OCI-LY3 (cell line): ENCODE measurements at regions not wholly inside any gene's neighbourhood (a gene's known extent, or its start where the extent isn't known, plus 50 kb on each side); places are given as distances from the start of the nearest gene placed in this dataset.

Source experiments
- H2AFZ ChIP-seq: fragments of 200-600, 300-600 bp; shearing (Covaris generic); 2 replicates; pipeline ENCODE4 v1.6.0; 2014; ENCODE audit warnings: antibody characterized with exemption, low read depth, low read length
- H3K27ac ChIP-seq: fragments of 200-600, 300-600 bp; sonication (generic); 2 replicates; pipeline ENCODE4 v1.5.1; 2014; ENCODE audit warnings: mild to moderate bottlenecking, low read length, moderate library complexity, mixed read lengths
- H3K27me3 ChIP-seq: fragments of 200-600, 300-600 bp; sonication (generic); 2 replicates; pipeline ENCODE4 v1.6.1; 2014; ENCODE audit warnings: low read depth, low read length, mixed read lengths
- H3K36me3 ChIP-seq: fragments of 200-600, 300-600 bp; sonication (generic); replicated peaks from 2 replicates; pipeline ENCODE3; 2014; ENCODE audit warnings: low read depth, low read length, mixed read lengths
- H3K4me1 ChIP-seq: fragments of 300-600, 200-600 bp; sonication (generic); 2 replicates; pipeline ENCODE4 v1.6.1; 2014; ENCODE audit warnings: low read length, mixed read lengths
- H3K4me2 ChIP-seq: fragments of 200-600, 300-600 bp; sonication (generic); 2 replicates; pipeline ENCODE4 v1.6.1; 2014; ENCODE audit warnings: low read length, mixed read lengths
- H3K4me3 ChIP-seq: fragments of 300-600, 200-600 bp; sonication (generic); 2 replicates; pipeline ENCODE4 v1.5.1; 2014; ENCODE audit warnings: antibody characterized with exemption, mild to moderate bottlenecking, low read length, moderate library complexity
- H3K79me2 ChIP-seq: fragments of 300-600, 200-600 bp; shearing (Covaris generic); 2 replicates; pipeline ENCODE4 v1.6.1; 2014; ENCODE audit warnings: mild to moderate bottlenecking, low read length, mixed read lengths
- H3K9ac ChIP-seq: fragments of 300-600, 200-600 bp; shearing (Covaris generic); 2 replicates; pipeline ENCODE4 v1.6.0; 2014; ENCODE audit warnings: mild to moderate bottlenecking, low read length, moderate library complexity
- H3K9me3 ChIP-seq: fragments of 200-600, 300-600 bp; shearing (Covaris generic); 2 replicates; pipeline ENCODE4 v1.6.1; 2014; ENCODE audit warnings: low read length, mixed read lengths; ENCODE audit not compliant: insufficient read depth
- H4K20me1 ChIP-seq: fragments of 200-600, 300-600 bp; sonication (generic); 2 replicates; pipeline ENCODE4 v1.6.1; 2016; ENCODE audit warnings: low read length, mixed read lengths; ENCODE audit not compliant: insufficient read depth
- CTCF ChIP-seq: fragments of 200-600, 300-600 bp; sonication (generic); IDR thresholded peaks from 2 replicates; pipeline ENCODE4 v1.5.1; 2014; ENCODE audit warnings: antibody characterized with exemption, low read length, low read depth
- EZH2phosphoT487 ChIP-seq: fragments of 200-600 bp; shearing (Covaris generic); IDR thresholded peaks from 2 replicates; pipeline ENCODE4 v1.6.1; 2018; ENCODE audit warnings: antibody characterized with exemption, mixed run types, low read depth

DNA sequence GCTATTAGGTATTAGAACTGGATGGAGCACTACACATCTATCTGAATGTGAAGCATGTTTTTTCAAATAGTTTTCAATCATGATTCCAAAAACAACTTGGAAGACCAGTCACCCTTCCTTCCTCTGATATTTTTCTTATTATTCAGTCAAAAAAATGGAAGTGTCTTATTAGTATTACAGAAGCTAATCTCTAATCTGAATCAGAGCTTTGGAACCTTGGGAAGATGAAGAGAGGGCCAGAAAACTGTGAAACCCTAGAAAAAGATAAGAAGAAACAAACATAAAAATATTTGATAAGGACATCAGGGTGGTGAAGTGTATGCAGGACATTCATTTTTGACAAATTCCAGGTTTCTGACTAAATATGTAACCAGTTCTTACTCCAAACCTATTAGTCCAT lies 166.3 kb upstream of the PRSS16 start:
- Histone ChIP-seq H3K36me3 (no peaks in the 10 kb centered on the region), H3K4me1 (peaks cover 2% of the 10 kb centered on the region; the same call in 1 of the 2 replicates), H2AFZ (no peak overlapping the region), H3K9ac (no peak overlapping the region), H3K27me3 (no peaks in the 10 kb centered on the region), H3K9me3 (no peaks in the 10 kb centered on the region), H3K27ac (no peak overlapping the region), H3K79me2 (no peaks in the 10 kb centered on the region), H3K4me3 (no peak overlapping the region), H4K20me1 (no peaks in the 10 kb centered on the region), H3K4me2 (no peak overlapping the region)
- no peak for TF ChIP-seq CTCF
- no peak for TF ChIP-seq EZH2phosphoT487

DNA sequence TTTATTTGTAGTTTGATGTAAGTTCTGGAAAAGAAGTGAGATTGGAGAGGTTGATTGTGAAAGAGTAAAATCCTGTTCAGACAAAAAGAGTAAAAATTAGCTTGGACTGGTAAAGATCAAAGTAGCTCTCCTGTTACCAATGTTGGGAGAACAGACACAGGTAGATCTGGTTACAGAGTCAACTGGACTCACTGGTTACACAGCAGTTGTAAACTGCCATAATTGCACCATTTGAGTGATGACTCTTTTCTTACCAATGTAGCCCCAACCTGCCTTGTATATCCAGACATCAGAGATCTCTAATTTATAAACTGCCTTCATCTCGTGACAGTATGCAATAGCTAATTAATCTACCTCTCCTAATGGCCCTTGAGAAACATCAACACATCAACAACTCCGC lies 165.6 kb upstream of the PRSS16 start:
- no peak overlapping the region for H3K4me2 ChIP-seq
- H3K27ac ChIP-seq: no peak overlapping the region
- H3K36me3 ChIP-seq: no peaks in the 10 kb centered on the region
- TF ChIP-seq CTCF (no peak), EZH2phosphoT487 (no peak)
- no peaks in the 10 kb centered on the region for H3K27me3 ChIP-seq
- no peak overlapping the region for H2AFZ ChIP-seq
- no peaks in the 10 kb centered on the region for H3K9me3 ChIP-seq
- H4K20me1 ChIP-seq: no peaks in the 10 kb centered on the region
- H3K79me2 ChIP-seq: no peaks in the 10 kb centered on the region
- H3K4me3 ChIP-seq: no peak overlapping the region
- H3K9ac ChIP-seq: no peak overlapping the region
- peaks cover 2% of the 10 kb centered on the region; the same call in 1 of the 2 replicates for H3K4me1 ChIP-seq

DNA sequence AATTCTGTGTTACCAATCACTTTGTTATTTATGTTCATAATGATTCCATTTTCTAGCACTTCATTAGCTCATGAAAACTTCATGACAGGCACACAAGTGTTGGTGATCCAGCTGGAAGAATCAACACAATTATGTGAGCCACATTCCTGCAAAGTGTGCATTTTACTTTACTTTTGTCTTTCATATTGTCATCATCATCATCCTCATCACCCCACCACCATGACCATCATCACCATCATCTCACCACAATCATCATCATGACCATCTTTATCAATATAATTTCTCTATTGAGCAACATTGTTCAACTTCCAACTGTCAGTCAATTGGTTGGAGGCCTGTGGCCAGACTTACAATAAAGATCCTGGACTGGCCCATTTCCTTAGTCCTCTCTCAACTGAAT lies 159.4 kb upstream of the PRSS16 start:
- no peaks in the 10 kb centered on the region for H3K4me1 ChIP-seq
- no peaks in the 10 kb centered on the region for H3K27me3 ChIP-seq
- TF ChIP-seq EZH2phosphoT487: no peak
- TF ChIP-seq CTCF: no peak
- H3K4me2 ChIP-seq: no peak overlapping the region
- H3K27ac ChIP-seq: no peak overlapping the region
- no peaks in the 10 kb centered on the region for H3K9me3 ChIP-seq
- no peak overlapping the region for H2AFZ ChIP-seq
- H3K4me3 ChIP-seq: no peak overlapping the region
- H3K79me2 ChIP-seq: no peaks in the 10 kb centered on the region
- no peaks in the 10 kb centered on the region for H4K20me1 ChIP-seq
- H3K36me3 ChIP-seq: no peaks in the 10 kb centered on the region
- no peak overlapping the region for H3K9ac ChIP-seq

DNA sequence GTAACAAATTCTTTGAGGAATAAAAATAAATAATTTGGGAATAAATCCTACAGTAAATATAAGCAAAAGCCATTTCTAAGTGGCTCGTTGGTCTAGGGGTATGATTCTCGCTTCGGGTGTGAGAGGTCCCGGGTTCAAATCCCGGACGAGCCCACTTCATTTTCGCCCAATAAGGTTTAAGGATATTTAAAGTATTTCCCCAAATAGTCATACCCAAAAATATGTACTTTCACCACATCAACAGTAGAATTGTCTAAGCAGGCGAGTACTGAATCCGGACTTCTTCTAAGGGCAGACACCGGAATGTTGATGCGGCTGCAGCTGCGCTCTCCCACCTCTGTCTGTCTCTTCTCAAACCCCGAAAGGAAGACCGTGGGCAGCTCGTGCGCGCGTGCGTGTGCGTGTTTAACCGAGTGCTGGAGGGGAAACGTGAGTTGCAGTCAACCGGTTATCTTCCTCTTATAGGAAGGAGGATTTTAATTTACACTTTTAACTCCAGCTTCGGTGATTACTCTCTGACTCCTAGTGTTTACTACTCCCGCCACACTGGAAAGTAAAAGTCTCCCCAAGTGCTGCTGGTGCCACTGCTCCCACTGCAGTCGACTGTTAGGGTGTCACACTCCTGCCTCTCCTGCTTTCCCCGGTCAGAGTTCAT lies 155.7 kb upstream of the PRSS16 start:
- H3K79me2 ChIP-seq: no peaks in the 10 kb centered on the region
- H3K27ac ChIP-seq: no peak overlapping the region
- TF ChIP-seq CTCF: no peak
- no peak for TF ChIP-seq EZH2phosphoT487
- no peaks in the 10 kb centered on the region for H4K20me1 ChIP-seq
- H3K27me3 ChIP-seq: no peaks in the 10 kb centered on the region
- H3K9me3 ChIP-seq: no peaks in the 10 kb centered on the region
- no peaks in the 10 kb centered on the region for H3K4me1 ChIP-seq
- H3K4me3 ChIP-seq: peak overlapping the region; percentile 87
- H3K9ac ChIP-seq: peak overlapping the region; percentile 72
- no peaks in the 10 kb centered on the region for H3K36me3 ChIP-seq
- H3K4me2 ChIP-seq: peak overlapping the region; percentile 81
- peak overlapping the region; percentile 85 for H2AFZ ChIP-seq
